ENCODE measurements at regions not wholly inside any gene's neighbourhood (a gene's known extent, or its start where the extent isn't known, plus 50 kb on each side); places are given as distances from the start of the nearest gene placed in this dataset.
"Not testable (repeated sequence)": the region's sequence is repeated elsewhere in the genome, so short reads cannot be mapped to it uniquely, and the experiment has no call there.

- no peak for DNase-seq
- H3K9me3 ChIP-seq, result no peaks in the 10 kb centered on the region
- no peak overlapping the region for H3K4me3 ChIP-seq
- no peaks in the 10 kb centered on the region for H3K4me1 ChIP-seq
- H3K27ac ChIP-seq, result no peak overlapping the region
- no peaks in the 10 kb centered on the region for H3K27me3 ChIP-seq
- no peaks in the 10 kb centered on the region for H3K36me3 ChIP-seq
- TF ChIP-seq POLR2A (IDR thresholded peaks at IDR 0.05), result no peak
- TF ChIP-seq, protein P1, sequence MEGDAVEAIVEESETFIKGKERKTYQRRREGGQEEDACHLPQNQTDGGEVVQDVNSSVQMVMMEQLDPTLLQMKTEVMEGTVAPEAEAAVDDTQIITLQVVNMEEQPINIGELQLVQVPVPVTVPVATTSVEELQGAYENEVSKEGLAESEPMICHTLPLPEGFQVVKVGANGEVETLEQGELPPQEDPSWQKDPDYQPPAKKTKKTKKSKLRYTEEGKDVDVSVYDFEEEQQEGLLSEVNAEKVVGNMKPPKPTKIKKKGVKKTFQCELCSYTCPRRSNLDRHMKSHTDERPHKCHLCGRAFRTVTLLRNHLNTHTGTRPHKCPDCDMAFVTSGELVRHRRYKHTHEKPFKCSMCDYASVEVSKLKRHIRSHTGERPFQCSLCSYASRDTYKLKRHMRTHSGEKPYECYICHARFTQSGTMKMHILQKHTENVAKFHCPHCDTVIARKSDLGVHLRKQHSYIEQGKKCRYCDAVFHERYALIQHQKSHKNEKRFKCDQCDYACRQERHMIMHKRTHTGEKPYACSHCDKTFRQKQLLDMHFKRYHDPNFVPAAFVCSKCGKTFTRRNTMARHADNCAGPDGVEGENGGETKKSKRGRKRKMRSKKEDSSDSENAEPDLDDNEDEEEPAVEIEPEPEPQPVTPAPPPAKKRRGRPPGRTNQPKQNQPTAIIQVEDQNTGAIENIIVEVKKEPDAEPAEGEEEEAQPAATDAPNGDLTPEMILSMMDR (IDR thresholded peaks at IDR 0.05), result no peak
These were observed 218.2 kb downstream of the RPL10L start for GRCh38 chr14:46433381-46433780.

GRCh38 chr14:46432516-46432915, 219.1 kb downstream of the RPL10L start:
- H3K4me1 ChIP-seq, result no peaks in the 10 kb centered on the region
- no peak overlapping the region for H3K4me3 ChIP-seq
- no peaks in the 10 kb centered on the region for H3K27me3 ChIP-seq
- no peaks in the 10 kb centered on the region for H3K9me3 ChIP-seq
- TF ChIP-seq, protein P1 (IDR thresholded peaks at IDR 0.05), result no peak
- TF ChIP-seq POLR2A (IDR thresholded peaks at IDR 0.05), result no peak
- H3K27ac ChIP-seq, result no peak overlapping the region
- no peak for DNase-seq
- no peaks in the 10 kb centered on the region for H3K36me3 ChIP-seq

DNA sequence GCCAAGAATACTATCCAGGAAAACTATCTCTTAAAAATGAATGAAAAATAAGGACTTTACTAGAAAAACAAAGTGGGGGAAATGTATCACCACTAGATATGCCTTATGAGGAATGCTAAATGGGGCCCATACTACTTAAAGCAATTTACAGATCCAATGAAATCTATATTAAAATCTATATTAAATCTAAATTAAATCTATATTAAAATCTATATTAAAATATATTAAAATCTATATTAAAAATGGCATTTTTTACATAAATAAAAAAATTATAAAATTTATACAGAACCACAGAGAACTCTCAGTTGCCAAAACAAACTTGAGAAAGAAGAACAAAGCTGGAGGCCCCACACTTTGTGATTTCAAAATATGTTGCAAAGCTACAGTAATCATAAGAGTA, 234.5 kb downstream of the RPL10L start:
- H3K4me3 ChIP-seq, result no peak overlapping the region
- no peak for DNase-seq
- H3K36me3 ChIP-seq, result no peaks in the 10 kb centered on the region
- H3K9me3 ChIP-seq, result no peaks in the 10 kb centered on the region
- TF ChIP-seq POLR2A (IDR thresholded peaks at IDR 0.05), result no peak
- TF ChIP-seq, protein P1 (IDR thresholded peaks at IDR 0.05), result no peak
- no peaks in the 10 kb centered on the region for H3K27me3 ChIP-seq
- H3K27ac ChIP-seq, result no peak overlapping the region
- H3K4me1 ChIP-seq, result no peaks in the 10 kb centered on the region

GRCh38 chr14:46404865-46405811, 246.4 kb downstream of the RPL10L start:
- H3K27ac ChIP-seq, result no peak overlapping the region
- no peak for DNase-seq

DNA sequence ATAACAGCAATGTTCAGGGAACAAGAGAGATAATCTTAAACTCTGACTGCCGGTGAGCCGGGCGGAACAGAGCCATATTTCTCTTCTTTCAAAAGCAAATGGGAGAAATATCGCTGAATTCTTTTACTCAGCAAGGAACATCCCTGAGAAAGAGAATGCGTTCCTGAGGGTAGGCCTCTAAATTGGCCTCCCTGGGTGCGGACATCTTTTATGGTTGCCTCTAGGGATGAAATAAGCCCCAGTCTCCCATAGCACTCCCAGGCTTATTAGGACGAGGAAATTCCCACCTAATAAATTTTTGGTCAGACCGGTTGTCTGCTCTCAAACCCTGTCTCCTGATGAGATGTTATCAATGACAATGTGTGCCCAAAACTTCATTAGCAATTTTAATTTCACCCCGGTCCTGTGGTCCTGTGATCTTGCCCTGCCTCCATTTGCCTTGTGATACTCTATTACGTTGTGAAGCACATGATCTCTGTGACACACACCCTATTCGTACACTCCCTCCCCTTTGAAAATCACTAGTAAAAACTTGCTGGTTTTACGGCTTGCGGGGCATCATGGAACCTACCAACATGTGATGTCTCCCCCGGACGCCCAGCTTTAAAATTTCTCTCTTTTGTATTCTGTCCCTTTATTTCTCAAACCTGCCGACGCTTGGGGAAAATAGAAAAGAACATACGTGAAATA, 249.4 kb downstream of the RPL10L start:
- not testable (repeated sequence) for H3K4me3 ChIP-seq, DNase-seq, H3K4me1 ChIP-seq, H3K27ac ChIP-seq, H3K27me3 ChIP-seq, H3K36me3 ChIP-seq, H3K9me3 ChIP-seq

More at GRCh38 chr14:46404865-46405811, 246.4 kb downstream of the RPL10L start:
- TF ChIP-seq, protein P1 (IDR thresholded peaks at IDR 0.05), result no peak
- no peak for TF ChIP-seq POLR2A (IDR thresholded peaks at IDR 0.05)
- no peaks in the 10 kb centered on the region for H3K36me3 ChIP-seq
- H3K4me3 ChIP-seq, result no peak overlapping the region
- no peaks in the 10 kb centered on the region for H3K27me3 ChIP-seq
- H3K4me1 ChIP-seq, result no peaks in the 10 kb centered on the region
- no peaks in the 10 kb centered on the region for H3K9me3 ChIP-seq

DNA sequence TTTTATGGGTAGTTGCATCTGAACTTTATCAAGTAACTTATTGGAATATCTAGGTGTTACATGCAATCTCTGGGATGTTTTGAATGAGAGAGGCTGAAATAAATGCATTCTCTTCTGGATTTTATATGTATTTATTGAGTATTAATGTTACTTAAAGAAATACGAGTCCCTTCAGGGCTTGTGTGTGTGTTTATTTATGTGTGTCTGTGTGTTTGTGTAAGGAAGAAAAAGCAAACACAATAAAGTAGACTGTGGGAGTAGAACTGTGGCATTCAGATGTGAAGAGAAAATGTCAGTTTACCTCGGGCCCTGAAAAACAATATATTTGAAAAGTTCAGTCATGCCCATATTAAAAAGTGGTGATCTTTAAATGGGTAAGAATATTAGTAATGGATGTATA, 250.5 kb downstream of the RPL10L start:
- TF ChIP-seq, protein P1 (IDR thresholded peaks at IDR 0.05), result no peak
- Histone ChIP-seq H3K36me3 (no peaks in the 10 kb centered on the region), H3K9me3 (no peaks in the 10 kb centered on the region), H3K4me1 (no peaks in the 10 kb centered on the region), H3K27me3 (no peaks in the 10 kb centered on the region), H3K27ac (no peak overlapping the region), H3K4me3 (no peak overlapping the region)
- DNase-seq, result no peak

Measured in Peyer's patch (tissue), 4 donors.